ENCODE measurements at regions not wholly inside any gene's neighbourhood (a gene's known extent, or its start where the extent isn't known, plus 50 kb on each side); places are given as distances from the start of the nearest gene placed in this dataset.

- Histone ChIP-seq H3K9me3 (no peaks in the 10 kb centered on the region), H3K27me3 (no peaks in the 10 kb centered on the region), H3K4me1 (peaks cover 0 to 14% (median 11%) of the 10 kb centered on the region in 4 donors), H3K4me3 (no peak overlapping the region), H3K36me3 (no peaks in the 10 kb centered on the region), H3K27ac (replicated peaks in 1 of 4) (no peak overlapping the region)
- TF ChIP-seq EP300 (IDR thresholded peaks at IDR 0.05) (no peak), POLR2AphosphoS5 (IDR thresholded peaks at IDR 0.05) (peak in 1 of 2 donors; percentile 30)
- DNase-seq (ENCODE audit: extremely low spot score), result no peak
- intact Hi-C loops (cut with DNase I), result no loop called here
- WGBS, result 48% methylated on average over 3 of the region's 3 CpGs
Measured at GRCh38 chr5:36450229-36451014, 148.7 kb upstream of the RANBP3L start.

DNA sequence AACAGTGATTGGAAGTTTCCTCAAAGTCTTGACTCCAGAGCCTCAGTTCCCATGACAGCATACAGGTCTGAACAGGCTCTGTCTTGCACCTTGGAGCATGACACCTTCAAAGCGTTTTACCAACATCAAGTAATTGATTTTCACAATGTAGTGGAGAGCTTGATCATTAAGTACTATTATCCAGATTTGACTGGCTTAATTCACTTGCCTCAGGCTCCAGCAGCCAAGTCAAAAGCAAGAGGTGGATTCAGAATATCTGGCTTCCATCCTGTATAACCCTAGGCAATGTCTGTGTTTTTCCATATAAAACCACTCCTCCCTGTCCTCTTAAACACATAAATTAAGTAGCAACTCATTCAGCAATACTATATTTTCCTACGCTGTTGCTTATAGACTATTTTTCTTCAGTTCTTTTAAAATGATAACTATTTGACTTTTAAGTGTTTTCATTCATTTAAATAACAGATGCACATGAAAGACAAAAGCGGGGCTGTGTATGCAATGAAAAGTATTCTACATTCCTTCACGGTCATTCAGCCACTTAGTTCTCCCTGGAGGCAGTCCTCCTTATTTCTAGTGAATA lies 150.8 kb upstream of the RANBP3L start:
- intact Hi-C loops (cut with DNase I), result no loop called here
- peaks cover 0 to 14% (median 12%) of the 10 kb centered on the region in 4 donors for H3K4me1 ChIP-seq
- no peaks in the 10 kb centered on the region for H3K9me3 ChIP-seq
- no peaks in the 10 kb centered on the region for H3K27me3 ChIP-seq
- WGBS, result 84% methylated on average over 4 of the region's 4 CpGs
- H3K27ac ChIP-seq (replicated peaks in 1 of 4), result no peak overlapping the region
- TF ChIP-seq POLR2A (IDR thresholded peaks at IDR 0.05; ENCODE audit: low read depth) (no peak), POLR2AphosphoS5 (IDR thresholded peaks at IDR 0.05) (no peak), EP300 (IDR thresholded peaks at IDR 0.05) (no peak), CTCF (IDR thresholded peaks at IDR 0.05) (no peak)
- H3K36me3 ChIP-seq, result no peaks in the 10 kb centered on the region
- no peak for DNase-seq (ENCODE audit: extremely low spot score)
- H3K4me3 ChIP-seq, result no peak overlapping the region

DNA sequence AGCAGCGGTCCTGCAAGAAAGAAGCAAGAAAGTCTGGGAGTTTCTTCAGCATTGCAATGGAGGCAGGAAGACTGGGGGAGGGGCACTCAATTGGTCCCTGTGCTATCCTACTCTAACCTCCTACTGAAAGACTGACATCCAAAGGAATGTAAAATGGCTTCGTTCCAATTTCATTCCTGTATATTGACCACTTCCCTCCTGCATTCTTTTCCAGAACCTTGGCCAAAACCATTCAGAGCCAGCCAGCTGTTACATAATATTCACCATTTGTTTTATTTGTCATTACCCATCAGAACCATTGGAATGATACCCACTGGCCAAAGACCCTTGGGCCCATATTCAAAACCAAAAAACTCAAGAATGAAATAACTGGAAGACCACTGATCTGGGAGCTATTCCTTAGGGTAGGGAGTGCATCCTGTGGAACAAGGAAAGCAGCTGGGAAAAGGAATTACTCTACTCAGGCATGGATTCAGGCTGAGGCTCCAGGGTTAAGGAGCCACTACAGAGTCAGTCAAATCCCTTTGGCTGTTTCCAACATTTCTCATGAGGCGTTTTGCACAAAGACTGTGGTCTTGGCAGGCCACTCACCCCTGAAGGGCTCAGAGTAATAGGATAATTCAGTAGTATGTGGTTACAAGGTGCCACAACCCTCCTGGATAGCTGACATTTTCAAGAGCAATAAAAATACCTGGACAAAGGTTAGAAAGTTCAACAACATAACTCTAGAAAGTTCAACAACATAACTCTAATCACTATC lies 148.7 kb upstream of the SLC1A3 start:
- Histone ChIP-seq H3K36me3 (no peaks in the 10 kb centered on the region), H3K4me3 (no peak overlapping the region), H3K27ac (replicated peaks in 1 of 4) (no peak overlapping the region), H3K4me1 (peaks cover 0 to 3% (median 0%) of the 10 kb centered on the region in 4 donors), H3K9me3 (no peaks in the 10 kb centered on the region), H3K27me3 (no peaks in the 10 kb centered on the region)
- DNase-seq (ENCODE audit: extremely low spot score), result no peak
- intact Hi-C loops (cut with DNase I), result no loop called here
- WGBS, result 73% methylated on average over 3 of the region's 3 CpGs
- TF ChIP-seq POLR2A (IDR thresholded peaks at IDR 0.05; ENCODE audit: low read depth) (no peak), POLR2AphosphoS5 (IDR thresholded peaks at IDR 0.05) (no peak), EP300 (IDR thresholded peaks at IDR 0.05) (no peak), CTCF (IDR thresholded peaks at IDR 0.05) (no peak)

GRCh38 chr5:36458746-36459145 lies 147.7 kb upstream of the SLC1A3 start:
- no peaks in the 10 kb centered on the region for H3K9me3 ChIP-seq
- H3K27me3 ChIP-seq, result no peaks in the 10 kb centered on the region
- H3K27ac ChIP-seq (replicated peaks in 1 of 4), result no peak overlapping the region
- no peaks in the 10 kb centered on the region for H3K36me3 ChIP-seq
- 80% methylated on average over 3 of the region's 3 CpGs for WGBS
- intact Hi-C loops (cut with DNase I), result no loop called here
- TF ChIP-seq POLR2A (IDR thresholded peaks at IDR 0.05; ENCODE audit: low read depth) (no peak), POLR2AphosphoS5 (IDR thresholded peaks at IDR 0.05) (no peak), EP300 (IDR thresholded peaks at IDR 0.05) (no peak), CTCF (IDR thresholded peaks at IDR 0.05) (no peak)
- H3K4me3 ChIP-seq, result no peak overlapping the region
- peaks cover 0 to 3% (median 0%) of the 10 kb centered on the region in 4 donors for H3K4me1 ChIP-seq
- DNase-seq (ENCODE audit: extremely low spot score), result no peak

Measured in esophagus muscularis mucosa (tissue), 4 donors.